ENCODE measurements at regions not wholly inside any gene's neighbourhood (a gene's known extent, or its start where the extent isn't known, plus 50 kb on each side); places are given as distances from the start of the nearest gene placed in this dataset.

DNA sequence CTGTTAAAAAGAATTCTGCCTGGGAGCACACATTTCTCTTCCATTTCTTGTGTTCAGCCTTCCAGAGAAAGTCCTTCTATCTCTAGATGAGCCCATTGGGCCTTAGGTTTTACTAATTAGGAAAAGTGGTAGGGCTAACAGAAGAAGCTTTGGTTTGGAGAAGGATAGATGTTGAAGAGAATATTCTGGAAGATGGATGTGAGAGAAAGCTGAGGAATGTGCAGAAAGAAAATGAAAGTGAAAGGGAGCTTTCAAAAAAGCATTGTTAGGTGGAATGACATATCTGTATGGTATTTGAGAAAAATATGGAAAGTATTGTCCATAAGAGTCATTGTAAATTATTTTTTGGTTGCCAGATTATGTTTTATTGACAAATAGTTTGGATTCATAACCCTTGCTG lies 474.8 kb upstream of the SLIT2 start:
- no peak for DNase-seq
- no peaks in the 10 kb centered on the region for H3K36me3 ChIP-seq
- intact Hi-C loops (cut with DNase I; ENCODE audit: low total_unique reads), result no loop called here
- no peak overlapping the region for H3K27ac ChIP-seq
- TF ChIP-seq CTCF (IDR thresholded peaks at IDR 0.05) (no peak), EP300 (IDR thresholded peaks at IDR 0.05) (no peak)
- peaks cover 0 to 5% (median 0%) of the 10 kb centered on the region in 4 donors for H3K9me3 ChIP-seq
- H3K27me3 ChIP-seq, result no peaks in the 10 kb centered on the region
- H3K4me3 ChIP-seq, result no peak overlapping the region
- H3K4me1 ChIP-seq, result no peaks in the 10 kb centered on the region

GRCh38 chr4:19776021-19776459 lies 475.7 kb upstream of the SLIT2 start:
- no peaks in the 10 kb centered on the region for H3K36me3 ChIP-seq
- 73 to 84% (median 79%) methylated on average over 10 of the region's 10 CpGs for WGBS, 5 donors
- TF ChIP-seq POLR2A (IDR thresholded peaks at IDR 0.05) (no peak), CTCF (IDR thresholded peaks at IDR 0.05) (no peak)

GRCh38 chr4:19774690-19775256 lies 476.9 kb upstream of the SLIT2 start:
- Histone ChIP-seq H3K36me3 (no peaks in the 10 kb centered on the region), H3K27me3 (no peaks in the 10 kb centered on the region), H3K27ac (no peak overlapping the region), H3K4me1 (no peaks in the 10 kb centered on the region), H3K4me3 (no peak overlapping the region), H3K9me3 (peaks cover 0 to 9% (median 4%) of the 10 kb centered on the region in 4 donors)
- intact Hi-C loops (cut with DNase I; ENCODE audit: low total_unique reads), result no loop called here
- WGBS, 5 donors, result 55 to 77% (median 66%) methylated on average over 2 of the region's 2 CpGs
- DNase-seq, result no peak
- TF ChIP-seq CTCF (IDR thresholded peaks at IDR 0.05) (no peak), POLR2AphosphoS5 (IDR thresholded peaks at IDR 0.05) (no peak), EP300 (IDR thresholded peaks at IDR 0.05) (no peak), POLR2A (IDR thresholded peaks at IDR 0.05) (no peak)

More at GRCh38 chr4:19776021-19776459, 475.7 kb upstream of the SLIT2 start:
- Histone ChIP-seq H3K9me3 (peaks cover 0 to 8% (median 1%) of the 10 kb centered on the region in 4 donors), H3K4me3 (no peak overlapping the region), H3K27me3 (no peaks in the 10 kb centered on the region), H3K4me1 (no peaks in the 10 kb centered on the region), H3K27ac (no peak overlapping the region)
- intact Hi-C loops (cut with DNase I; ENCODE audit: low total_unique reads), result no loop called here
- no peak for DNase-seq

GRCh38 chr4:19772581-19772980 lies 479.1 kb upstream of the SLIT2 start:
- H3K9me3 ChIP-seq, result peaks cover 0 to 9% (median 4%) of the 10 kb centered on the region in 4 donors
- no peak for DNase-seq
- H3K27me3 ChIP-seq, result no peaks in the 10 kb centered on the region
- WGBS, 5 donors, result 54 to 73% (median 69%) methylated on average over 1 of the region's 1 CpG
- TF ChIP-seq EP300 (IDR thresholded peaks at IDR 0.05), result no peak
- TF ChIP-seq POLR2AphosphoS5 (IDR thresholded peaks at IDR 0.05), result no peak
- TF ChIP-seq CTCF (IDR thresholded peaks at IDR 0.05), result no peak
- no peak for TF ChIP-seq POLR2A (IDR thresholded peaks at IDR 0.05)
- H3K4me3 ChIP-seq, result no peak overlapping the region
- intact Hi-C loops (cut with DNase I; ENCODE audit: low total_unique reads), result no loop called here
- no peaks in the 10 kb centered on the region for H3K36me3 ChIP-seq
- H3K4me1 ChIP-seq, result no peaks in the 10 kb centered on the region
- H3K27ac ChIP-seq, result no peak overlapping the region
